22Rv1 (cell line): ENCODE measurements at regions not wholly inside any gene's neighbourhood (a gene's known extent, or its start where the extent isn't known, plus 50 kb on each side); places are given as distances from the start of the nearest gene placed in this dataset.

Experiments used
- H3K27ac ChIP-seq: fragments of 450-650 bp; 2 replicates; pipeline ENCODE4 v1.5.1; 2017
- CTCF ChIP-seq: fragments of 450-650 bp; IDR thresholded peaks from 2 replicates; pipeline ENCODE4 v1.5.1; 2017; ENCODE audit warnings: mild to moderate bottlenecking
- ZFX ChIP-seq: fragments of 450-650 bp; IDR thresholded peaks from 2 replicates; pipeline ENCODE4 v1.6.1; 2017; ENCODE audit warnings: antibody characterized with exemption, borderline replicate concordance

GRCh38 chr22:27193636-27194035 lies 536.2 kb downstream of the MIAT start:
- TF ChIP-seq CTCF (no peak), ZFX (no peak)
- H3K27ac ChIP-seq: no peak overlapping the region

GRCh38 chr22:27194096-27194748 lies 536.8 kb downstream of the MIAT start:
- no peak overlapping the region for H3K27ac ChIP-seq
- TF ChIP-seq CTCF (no peak), ZFX (no peak)

GRCh38 chr22:27195094-27195493 lies 537.7 kb downstream of the MIAT start:
- no peak for TF ChIP-seq CTCF
- no peak for TF ChIP-seq ZFX
- H3K27ac ChIP-seq: no peak overlapping the region

GRCh38 chr22:27195494-27195893 lies 538.1 kb downstream of the MIAT start:
- no peak overlapping the region for H3K27ac ChIP-seq
- TF ChIP-seq ZFX: no peak
- no peak for TF ChIP-seq CTCF

GRCh38 chr22:27196606-27197005 lies 539.2 kb downstream of the MIAT start:
- H3K27ac ChIP-seq: no peak overlapping the region
- TF ChIP-seq ZFX (no peak), CTCF (no peak)

- no peak for TF ChIP-seq CTCF
- no peak for TF ChIP-seq ZFX
- no peak overlapping the region for H3K27ac ChIP-seq
Observed at GRCh38 chr22:27197052-27197451, 539.7 kb downstream of the MIAT start.

GRCh38 chr22:27197618-27198017 lies 540.2 kb downstream of the MIAT start:
- H3K27ac ChIP-seq: no peak overlapping the region
- TF ChIP-seq CTCF (no peak), ZFX (no peak)
